Astrocyte (in vitro differentiated cells and primary cell): ENCODE measurements at regions not wholly inside any gene's neighbourhood (a gene's known extent, or its start where the extent isn't known, plus 50 kb on each side); places are given as distances from the start of the nearest gene placed in this dataset.

Experiments used
- CTCF ChIP-seq: IDR thresholded peaks from 2 replicates; pipeline ENCODE4 v1.5.1; 2011; ENCODE audit warnings: low read depth, mild to moderate bottlenecking, inconsistent platforms, low read length, moderate library complexity; ENCODE audit not compliant: insufficient read depth
- EZH2 ChIP-seq: IDR thresholded peaks from 2 replicates; pipeline ENCODE4 v1.6.1; 2012; ENCODE audit warnings: mild to moderate bottlenecking, low read length, inconsistent platforms; ENCODE audit not compliant: insufficient read depth

GRCh38 chr3:110093411-110093810 is 756.1 kb upstream of the DPPA4 start:
- TF ChIP-seq CTCF (no peak), EZH2 (no peak)
